ENCODE measurements at regions not wholly inside any gene's neighbourhood (a gene's known extent, or its start where the extent isn't known, plus 50 kb on each side); places are given as distances from the start of the nearest gene placed in this dataset.

GRCh38 chr6:76416821-76417605 is 344.6 kb upstream of the IMPG1 start:
- H3K4ac ChIP-seq (ENCODE audit: low read length): no peak overlapping the region
- no peaks in the 10 kb centered on the region for H3K4me1 ChIP-seq (ENCODE audit: control insufficient read depth in 2 of 2, insufficient read depth in 1 of 2, low read depth in 1 of 2, low read length in 2 of 2)

GRCh38 chr6:76403064-76403463 is 330.6 kb upstream of the IMPG1 start:
- Histone ChIP-seq H2AFZ (ENCODE audit: low read length) (no peak overlapping the region), H2BK5ac (ENCODE audit: low read length) (no peak overlapping the region), H2BK15ac (ENCODE audit: low read length) (no peak overlapping the region), H2AK5ac (ENCODE audit: low read depth, low read length) (no peak overlapping the region), H3K36me3 (replicated peaks in 1 of 2; ENCODE audit: control insufficient read depth in 2 of 2, insufficient read depth in 2 of 2, low read length in 2 of 2) (no peaks in the 10 kb centered on the region), H2BK120ac (ENCODE audit: low read depth, low read length) (no peak overlapping the region), H3K4ac (ENCODE audit: low read length) (no peak overlapping the region), H3K23ac (ENCODE audit: low read depth, low read length, poor library complexity) (no peak overlapping the region), H3K27me3 (ENCODE audit: control insufficient read depth in 3 of 3, insufficient read depth in 3 of 3, low read depth in 1 of 3, low read length in 3 of 3) (no peaks in the 10 kb centered on the region), H3K27ac (replicated peaks; ENCODE audit: low read length) (no peak overlapping the region), H3K79me1 (ENCODE audit: low read depth, low read length) (no peaks in the 10 kb centered on the region), H3K18ac (ENCODE audit: low read length) (no peak overlapping the region), H4K91ac (ENCODE audit: low read depth, low read length, poor library complexity) (no peak overlapping the region), H3K4me3 (ENCODE audit: low read length in 2 of 2) (no peak overlapping the region), H3K14ac (ENCODE audit: low read length) (no peak overlapping the region), H4K8ac (ENCODE audit: low read depth, low read length) (no peak overlapping the region), H3K9me3 (replicated peaks in 1 of 2; ENCODE audit: control insufficient read depth in 2 of 2, insufficient read depth in 1 of 2, low read depth in 1 of 2, low read length in 2 of 2) (no peaks in the 10 kb centered on the region), H3K9ac (ENCODE audit: low read depth, low read length, poor library complexity) (no peak overlapping the region), H3K4me1 (ENCODE audit: control insufficient read depth in 2 of 2, insufficient read depth in 1 of 2, low read depth in 1 of 2, low read length in 2 of 2) (no peaks in the 10 kb centered on the region), H2BK12ac (ENCODE audit: low read length) (no peak overlapping the region), H3K4me2 (ENCODE audit: insufficient read depth, low read length, poor library complexity, severe bottlenecking) (no peak overlapping the region)
- no peak for DNase-seq (ENCODE audit: low spot score)

More at GRCh38 chr6:76416821-76417605, 344.6 kb upstream of the IMPG1 start:
- Histone ChIP-seq H3K27ac (replicated peaks; ENCODE audit: low read length) (no peak overlapping the region), H3K23ac (ENCODE audit: low read depth, low read length, poor library complexity) (no peak overlapping the region), H3K4me2 (ENCODE audit: insufficient read depth, low read length, poor library complexity, severe bottlenecking) (no peak overlapping the region), H2BK5ac (ENCODE audit: low read length) (no peak overlapping the region), H2AFZ (ENCODE audit: low read length) (no peak overlapping the region), H3K79me1 (ENCODE audit: low read depth, low read length) (no peaks in the 10 kb centered on the region), H2BK120ac (ENCODE audit: low read depth, low read length) (no peak overlapping the region), H2AK5ac (ENCODE audit: low read depth, low read length) (no peak overlapping the region), H3K14ac (ENCODE audit: low read length) (no peak overlapping the region), H3K27me3 (ENCODE audit: control insufficient read depth in 3 of 3, insufficient read depth in 3 of 3, low read depth in 1 of 3, low read length in 3 of 3) (no peaks in the 10 kb centered on the region), H3K18ac (ENCODE audit: low read length) (no peak overlapping the region), H2BK15ac (ENCODE audit: low read length) (no peak overlapping the region), H4K91ac (ENCODE audit: low read depth, low read length, poor library complexity) (no peak overlapping the region), H3K4me3 (ENCODE audit: low read length in 2 of 2) (no peak overlapping the region), H3K9ac (ENCODE audit: low read depth, low read length, poor library complexity) (no peak overlapping the region), H2BK12ac (ENCODE audit: low read length) (no peak overlapping the region), H4K8ac (ENCODE audit: low read depth, low read length) (no peak overlapping the region), H3K36me3 (replicated peaks in 1 of 2; ENCODE audit: control insufficient read depth in 2 of 2, insufficient read depth in 2 of 2, low read length in 2 of 2) (no peaks in the 10 kb centered on the region), H3K9me3 (replicated peaks in 1 of 2; ENCODE audit: control insufficient read depth in 2 of 2, insufficient read depth in 1 of 2, low read depth in 1 of 2, low read length in 2 of 2) (no peaks in the 10 kb centered on the region)
- DNase-seq (ENCODE audit: low spot score): no peak
- no CpG with 5 or more reads among the region's 5 CpGs for WGBS, 2 donors (ENCODE audit: extremely low coverage in 2 of 2, insufficient read length in 2 of 2, insufficient replicate concordance in 1 of 2)

- H3K4me3 ChIP-seq (ENCODE audit: low read length in 2 of 2): no peak overlapping the region
- H3K14ac ChIP-seq (ENCODE audit: low read length): no peak overlapping the region
- no peak overlapping the region for H4K8ac ChIP-seq (ENCODE audit: low read depth, low read length)
- no peak overlapping the region for H2AFZ ChIP-seq (ENCODE audit: low read length)
- H2BK15ac ChIP-seq (ENCODE audit: low read length): no peak overlapping the region
- H3K9ac ChIP-seq (ENCODE audit: low read depth, low read length, poor library complexity): no peak overlapping the region
- no peak overlapping the region for H3K27ac ChIP-seq (replicated peaks; ENCODE audit: low read length)
- H3K4ac ChIP-seq (ENCODE audit: low read length): no peak overlapping the region
- no CpG with 5 or more reads among the region's 1 CpG for WGBS, 2 donors (ENCODE audit: extremely low coverage in 2 of 2, insufficient read length in 2 of 2, insufficient replicate concordance in 1 of 2)
- H3K4me2 ChIP-seq (ENCODE audit: insufficient read depth, low read length, poor library complexity, severe bottlenecking): no peak overlapping the region
- H3K9me3 ChIP-seq (replicated peaks in 1 of 2; ENCODE audit: control insufficient read depth in 2 of 2, insufficient read depth in 1 of 2, low read depth in 1 of 2, low read length in 2 of 2): no peaks in the 10 kb centered on the region
- no peaks in the 10 kb centered on the region for H3K79me1 ChIP-seq (ENCODE audit: low read depth, low read length)
- no peaks in the 10 kb centered on the region for H3K36me3 ChIP-seq (replicated peaks in 1 of 2; ENCODE audit: control insufficient read depth in 2 of 2, insufficient read depth in 2 of 2, low read length in 2 of 2)
- no peak overlapping the region for H2BK12ac ChIP-seq (ENCODE audit: low read length)
- H3K23ac ChIP-seq (ENCODE audit: low read depth, low read length, poor library complexity): no peak overlapping the region
- H2BK120ac ChIP-seq (ENCODE audit: low read depth, low read length): no peak overlapping the region
- no peak overlapping the region for H3K18ac ChIP-seq (ENCODE audit: low read length)
- H2AK5ac ChIP-seq (ENCODE audit: low read depth, low read length): no peak overlapping the region
- no peaks in the 10 kb centered on the region for H3K27me3 ChIP-seq (ENCODE audit: control insufficient read depth in 3 of 3, insufficient read depth in 3 of 3, low read depth in 1 of 3, low read length in 3 of 3)
- no peak overlapping the region for H2BK5ac ChIP-seq (ENCODE audit: low read length)
- no peak overlapping the region for H4K91ac ChIP-seq (ENCODE audit: low read depth, low read length, poor library complexity)
- DNase-seq (ENCODE audit: low spot score): no peak
- H3K4me1 ChIP-seq (ENCODE audit: control insufficient read depth in 2 of 2, insufficient read depth in 1 of 2, low read depth in 1 of 2, low read length in 2 of 2): no peaks in the 10 kb centered on the region
These were observed 325.5 kb upstream of the IMPG1 start for GRCh38 chr6:76397966-76398365.

- no CpG with 5 or more reads among the region's 1 CpG for WGBS, 2 donors (ENCODE audit: extremely low coverage in 2 of 2, insufficient read length in 2 of 2, insufficient replicate concordance in 1 of 2)
- Histone ChIP-seq H4K8ac (ENCODE audit: low read depth, low read length) (no peak overlapping the region), H2BK5ac (ENCODE audit: low read length) (no peak overlapping the region), H4K91ac (ENCODE audit: low read depth, low read length, poor library complexity) (no peak overlapping the region), H2AK5ac (ENCODE audit: low read depth, low read length) (no peak overlapping the region), H3K14ac (ENCODE audit: low read length) (no peak overlapping the region), H2AFZ (ENCODE audit: low read length) (no peak overlapping the region), H3K23ac (ENCODE audit: low read depth, low read length, poor library complexity) (no peak overlapping the region), H3K27ac (replicated peaks; ENCODE audit: low read length) (no peak overlapping the region), H3K4me3 (ENCODE audit: low read length in 2 of 2) (no peak overlapping the region), H3K4ac (ENCODE audit: low read length) (no peak overlapping the region), H2BK12ac (ENCODE audit: low read length) (no peak overlapping the region), H3K36me3 (replicated peaks in 1 of 2; ENCODE audit: control insufficient read depth in 2 of 2, insufficient read depth in 2 of 2, low read length in 2 of 2) (no peaks in the 10 kb centered on the region), H3K4me2 (ENCODE audit: insufficient read depth, low read length, poor library complexity, severe bottlenecking) (no peak overlapping the region), H3K9ac (ENCODE audit: low read depth, low read length, poor library complexity) (no peak overlapping the region), H3K27me3 (ENCODE audit: control insufficient read depth in 3 of 3, insufficient read depth in 3 of 3, low read depth in 1 of 3, low read length in 3 of 3) (no peaks in the 10 kb centered on the region), H3K9me3 (replicated peaks in 1 of 2; ENCODE audit: control insufficient read depth in 2 of 2, insufficient read depth in 1 of 2, low read depth in 1 of 2, low read length in 2 of 2) (no peaks in the 10 kb centered on the region), H2BK120ac (ENCODE audit: low read depth, low read length) (no peak overlapping the region), H3K4me1 (ENCODE audit: control insufficient read depth in 2 of 2, insufficient read depth in 1 of 2, low read depth in 1 of 2, low read length in 2 of 2) (no peaks in the 10 kb centered on the region), H2BK15ac (ENCODE audit: low read length) (no peak overlapping the region), H3K79me1 (ENCODE audit: low read depth, low read length) (no peaks in the 10 kb centered on the region), H3K18ac (ENCODE audit: low read length) (peak overlapping the region; percentile 21)
- DNase-seq (ENCODE audit: low spot score): no peak
These were observed 309.7 kb upstream of the IMPG1 start for GRCh38 chr6:76382201-76382600.

All from neuronal stem cell (in vitro differentiated cells).